Neural crest cell (in vitro differentiated cells): ENCODE measurements at regions not wholly inside any gene's neighbourhood (a gene's known extent, or its start where the extent isn't known, plus 50 kb on each side); places are given as distances from the start of the nearest gene placed in this dataset.
A peak's percentile ranks its signal among the peaks of the same experiment; 100 is the strongest.

Source experiments
- DNase-seq: peaks from one replicate; pipeline ENCODE4 v3.0.0; 2021; ENCODE audit warnings: low read depth, mixed read lengths, low spot score
- H3K27ac Mint-ChIP-seq: one replicate; pipeline ENCODE4 v1.8.0; 2021; ENCODE audit warnings: mild to moderate bottlenecking, mixed read lengths; ENCODE audit not compliant: unreplicated experiment
- H3K27me3 Mint-ChIP-seq: 2 replicates; pipeline ENCODE4 v1.8.0; 2021; ENCODE audit warnings: low read depth, mild to moderate bottlenecking, mixed read lengths
- H3K36me3 Mint-ChIP-seq: 2 replicates; pipeline ENCODE4 v1.8.0; 2021; ENCODE audit warnings: low read depth, mild to moderate bottlenecking, mixed read lengths
- H3K4me1 Mint-ChIP-seq: 2 replicates; pipeline ENCODE4 v1.8.0; 2021; ENCODE audit warnings: mixed read lengths
- H3K4me3 Mint-ChIP-seq: one replicate; pipeline ENCODE4 v1.8.0; 2021; ENCODE audit warnings: mild to moderate bottlenecking, mixed read lengths
- H3K9me3 Mint-ChIP-seq: 2 replicates; pipeline ENCODE4 v1.8.0; 2021; ENCODE audit warnings: mixed read lengths
- TF ChIP-seq, protein P1 (sequence below): fragments of 200-600 bp; sonication (generic); conservative IDR thresholded peaks from 2 replicates; pipeline ENCODE4 v1.5.0; 2021; ENCODE audit warnings: antibody characterized with exemption, mild to moderate bottlenecking

DNA sequence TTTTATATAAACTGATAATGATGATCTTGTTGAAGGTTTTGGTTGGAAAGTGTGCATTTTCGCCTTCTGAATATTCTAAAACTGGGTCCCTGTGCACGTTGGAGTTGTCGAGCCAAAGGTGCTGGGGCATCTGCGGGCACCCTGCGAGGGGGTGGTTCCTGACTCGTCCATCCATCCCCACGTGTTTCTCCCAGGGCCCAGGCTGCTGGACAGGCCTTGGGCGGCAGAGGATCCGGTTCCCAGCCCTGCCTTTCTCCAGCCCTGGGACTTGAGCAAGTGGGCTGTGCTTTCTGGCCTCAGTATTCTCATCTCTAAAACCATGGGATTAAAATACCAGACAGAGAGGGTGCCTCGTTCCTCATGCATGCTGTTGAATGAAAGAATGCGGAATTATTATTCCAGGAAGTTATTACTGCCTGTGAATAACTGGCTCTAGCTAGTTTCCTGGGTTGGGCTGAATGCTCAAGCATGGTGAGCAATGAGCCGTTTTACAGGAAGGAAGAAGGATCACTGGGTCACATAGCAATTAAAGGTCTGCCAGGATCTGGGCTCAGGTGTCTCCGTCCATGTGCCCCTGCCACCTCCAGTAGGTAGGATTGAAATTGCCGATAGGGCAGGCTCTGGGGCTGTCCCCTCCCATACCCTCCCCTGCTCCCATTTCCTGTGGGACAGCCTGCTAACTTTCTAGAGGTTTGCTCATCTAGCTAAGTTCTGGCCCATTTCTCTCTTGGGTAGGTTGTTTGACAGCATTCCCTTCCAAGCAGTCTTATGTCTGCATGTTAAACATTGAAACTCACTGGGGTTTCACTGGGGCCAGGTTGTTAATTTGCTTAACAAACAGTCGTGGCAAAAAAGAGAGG, 77.2 kb upstream of the HS6ST1 start:
- Mint-ChIP-seq H3K27me3 (peaks cover 29% of the 10 kb centered on the region), H3K4me1 (peaks cover 27% of the 10 kb centered on the region), H3K9me3 (no peaks in the 10 kb centered on the region), H3K27ac (peak overlapping the region; percentile 71), H3K4me3 (peak overlapping the region; percentile 6), H3K36me3 (no peaks in the 10 kb centered on the region)
- TF ChIP-seq, protein P1, sequence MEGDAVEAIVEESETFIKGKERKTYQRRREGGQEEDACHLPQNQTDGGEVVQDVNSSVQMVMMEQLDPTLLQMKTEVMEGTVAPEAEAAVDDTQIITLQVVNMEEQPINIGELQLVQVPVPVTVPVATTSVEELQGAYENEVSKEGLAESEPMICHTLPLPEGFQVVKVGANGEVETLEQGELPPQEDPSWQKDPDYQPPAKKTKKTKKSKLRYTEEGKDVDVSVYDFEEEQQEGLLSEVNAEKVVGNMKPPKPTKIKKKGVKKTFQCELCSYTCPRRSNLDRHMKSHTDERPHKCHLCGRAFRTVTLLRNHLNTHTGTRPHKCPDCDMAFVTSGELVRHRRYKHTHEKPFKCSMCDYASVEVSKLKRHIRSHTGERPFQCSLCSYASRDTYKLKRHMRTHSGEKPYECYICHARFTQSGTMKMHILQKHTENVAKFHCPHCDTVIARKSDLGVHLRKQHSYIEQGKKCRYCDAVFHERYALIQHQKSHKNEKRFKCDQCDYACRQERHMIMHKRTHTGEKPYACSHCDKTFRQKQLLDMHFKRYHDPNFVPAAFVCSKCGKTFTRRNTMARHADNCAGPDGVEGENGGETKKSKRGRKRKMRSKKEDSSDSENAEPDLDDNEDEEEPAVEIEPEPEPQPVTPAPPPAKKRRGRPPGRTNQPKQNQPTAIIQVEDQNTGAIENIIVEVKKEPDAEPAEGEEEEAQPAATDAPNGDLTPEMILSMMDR: no peak
- no peak for DNase-seq

DNA sequence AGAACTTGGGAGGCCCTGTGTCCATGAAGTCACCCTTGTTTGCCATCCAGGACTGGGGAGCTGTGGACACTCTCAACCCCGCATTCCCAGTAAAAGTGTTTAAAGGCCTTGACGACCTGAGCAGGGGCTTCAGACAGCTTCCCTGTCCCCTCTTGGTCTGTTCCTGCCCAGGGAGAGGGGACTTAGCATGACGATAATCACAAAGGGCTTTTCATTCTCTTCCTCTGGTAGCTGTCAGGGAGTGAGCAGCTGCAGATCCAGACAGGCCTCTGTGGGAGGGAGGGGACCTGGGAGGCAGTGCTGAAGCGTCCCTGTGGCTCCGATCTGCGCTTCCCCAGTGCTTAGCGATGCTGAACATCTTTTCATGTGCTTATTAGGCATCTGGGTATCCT, 77.8 kb upstream of the HS6ST1 start:
- Mint-ChIP-seq H3K4me1 (peaks cover 23% of the 10 kb centered on the region), H3K27me3 (peaks cover 26% of the 10 kb centered on the region), H3K36me3 (no peaks in the 10 kb centered on the region), H3K27ac (peak overlapping the region; percentile 71), H3K4me3 (peak overlapping the region; percentile 6), H3K9me3 (no peaks in the 10 kb centered on the region)
- peak; percentile 50 for DNase-seq
- TF ChIP-seq, protein P1: no peak

DNA sequence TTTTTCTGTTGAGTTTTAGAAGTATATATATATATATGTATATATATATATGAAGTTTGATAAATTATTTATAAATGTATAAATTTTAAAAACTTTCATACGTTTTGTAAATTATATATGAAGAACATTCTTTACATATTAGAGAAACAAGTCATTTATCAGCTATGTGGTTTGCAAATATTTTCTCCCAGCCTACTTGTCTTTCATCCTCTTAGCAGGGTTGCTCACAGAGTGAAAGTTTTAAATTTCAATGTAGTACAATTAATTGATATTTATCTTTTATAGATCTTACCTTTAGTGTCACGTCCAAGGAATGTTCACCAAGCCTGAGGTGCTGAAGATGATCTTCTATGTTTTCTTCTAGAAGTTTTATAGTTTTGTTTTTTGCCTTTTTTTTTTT, 78.3 kb upstream of the HS6ST1 start:
- Mint-ChIP-seq H3K27me3 (peaks cover 25% of the 10 kb centered on the region), H3K27ac (no peak overlapping the region), H3K36me3 (no peaks in the 10 kb centered on the region), H3K4me3 (no peak overlapping the region), H3K4me1 (peaks cover 23% of the 10 kb centered on the region), H3K9me3 (no peaks in the 10 kb centered on the region)
- DNase-seq: no peak
- TF ChIP-seq, protein P1: no peak

DNA sequence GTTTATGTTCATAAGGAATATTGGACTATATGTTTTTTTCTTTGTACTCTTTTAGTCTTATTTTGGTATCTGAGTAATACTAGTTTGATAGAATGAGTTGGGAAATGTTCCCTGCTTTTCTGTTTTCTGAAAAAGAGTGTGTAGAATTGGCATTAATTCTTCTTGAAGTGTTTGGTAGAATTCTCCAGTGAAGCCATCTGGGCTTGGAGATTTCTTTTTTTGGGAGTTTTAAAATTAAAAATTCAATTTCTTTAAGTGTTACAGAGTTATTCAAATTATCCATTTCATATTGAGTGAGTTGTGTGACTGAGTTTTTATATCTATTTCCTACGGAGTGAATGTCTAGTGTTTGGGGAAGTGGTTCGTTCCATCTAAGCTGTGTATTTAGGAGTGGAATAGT, 80.6 kb upstream of the HS6ST1 start:
- peaks cover 14% of the 10 kb centered on the region for H3K27me3 Mint-ChIP-seq
- DNase-seq: no peak
- no peaks in the 10 kb centered on the region for H3K36me3 Mint-ChIP-seq
- no peak overlapping the region for H3K27ac Mint-ChIP-seq
- no peak overlapping the region for H3K4me3 Mint-ChIP-seq
- peaks cover 20% of the 10 kb centered on the region for H3K4me1 Mint-ChIP-seq
- no peaks in the 10 kb centered on the region for H3K9me3 Mint-ChIP-seq
- TF ChIP-seq, protein P1: no peak

DNA sequence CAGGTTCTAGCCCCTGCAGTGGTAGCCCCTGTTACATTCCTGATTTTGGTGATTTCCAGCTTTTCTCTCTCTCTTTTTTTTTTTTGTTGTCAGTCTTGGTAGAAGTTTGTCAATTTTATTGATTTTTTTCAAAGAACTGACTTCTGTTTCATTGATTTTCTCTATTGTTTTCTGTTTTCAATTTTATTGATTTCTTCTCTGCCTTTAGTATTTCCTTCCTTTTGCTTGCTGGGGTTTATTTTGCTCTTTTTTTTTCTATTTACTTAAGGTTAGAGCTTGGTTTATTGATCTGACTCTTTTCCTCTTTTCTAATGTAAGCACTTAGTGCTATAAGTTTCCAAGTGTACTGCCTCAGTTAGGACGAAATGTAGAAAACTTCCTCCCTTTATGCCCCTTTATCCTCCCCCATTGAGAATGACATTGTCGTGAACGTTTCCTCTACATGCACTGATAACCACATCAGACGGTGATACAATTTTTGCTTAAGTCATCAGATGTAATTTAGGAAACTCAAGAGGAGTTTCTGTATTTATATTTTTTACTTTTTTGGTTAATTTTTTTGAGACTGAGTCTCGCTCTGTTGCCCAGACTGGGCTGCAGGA, 81.1 kb upstream of the HS6ST1 start:
- no peaks in the 10 kb centered on the region for H3K9me3 Mint-ChIP-seq
- no peaks in the 10 kb centered on the region for H3K36me3 Mint-ChIP-seq
- peaks cover 9% of the 10 kb centered on the region for H3K27me3 Mint-ChIP-seq
- TF ChIP-seq, protein P1: no peak
- no peak for DNase-seq
- no peak overlapping the region for H3K4me3 Mint-ChIP-seq
- H3K4me1 Mint-ChIP-seq: peaks cover 17% of the 10 kb centered on the region
- no peak overlapping the region for H3K27ac Mint-ChIP-seq
